Gastroesophageal sphincter (tissue), 4 donors: ENCODE measurements at regions not wholly inside any gene's neighbourhood (a gene's known extent, or its start where the extent isn't known, plus 50 kb on each side); places are given as distances from the start of the nearest gene placed in this dataset.

ENCODE experiments used
- ATAC-seq: fragments of 150-250 bp; one replicate; pipeline ENCODE4 v1.9.1; 2016; ENCODE audit warnings: mild to moderate bottlenecking, moderate library complexity
- H3K27ac ChIP-seq, 4 donors: fragments of 200-600 bp; sonication (generic) in 3 of 4; 1 replicate in 3 of 4; 2 replicates in 1 of 4; pipeline ENCODE4 v1.5.1; 2016 to 2019
- H3K27me3 ChIP-seq: fragments of 200-600 bp; sonication (generic); one replicate; pipeline ENCODE4 v1.5.1; 2019
- H3K36me3 ChIP-seq, 2 donors: fragments of 200-600 bp; sonication (generic); one replicate each; pipeline ENCODE4 v1.5.1; 2019; ENCODE audit warnings: control low read depth in 1 of 2
- H3K4me1 ChIP-seq, 3 donors: fragments of 200-600 bp; sonication (generic); 1 replicate in 2 of 3; 2 replicates in 1 of 3; pipeline ENCODE4 v1.5.1; 2016 to 2019; ENCODE audit warnings: control low read depth in 2 of 3
- H3K4me3 ChIP-seq, 2 donors: fragments of 200-600 bp; sonication (generic); one replicate each; pipeline ENCODE4 v1.5.1; 2019; ENCODE audit warnings: mild to moderate bottlenecking in 1 of 2, moderate library complexity in 1 of 2
- H3K9me3 ChIP-seq, 3 donors: fragments of 200-600 bp; sonication (generic); one replicate each; pipeline ENCODE4 v1.5.1; 2017 to 2019; ENCODE audit warnings: control low read depth in 2 of 3
- EP300 ChIP-seq: sonication (generic); formaldehyde crosslinking; IDR thresholded peaks from one replicate; pipeline ENCODE4 v1.6.1; 2017; ENCODE audit warnings: antibody characterized with exemption, mild to moderate bottlenecking
- POLR2A ChIP-seq, 2 donors: fragments of 450-650 bp; IDR thresholded peaks; one replicate each; pipeline ENCODE4 v1.6.1; 2017; ENCODE audit warnings: antibody characterized with exemption in 2 of 2, mild to moderate bottlenecking in 2 of 2, moderate library complexity in 1 of 2
- POLR2AphosphoS5 ChIP-seq: sonication (generic); formaldehyde crosslinking; IDR thresholded peaks from one replicate; pipeline ENCODE4 v1.6.1; 2017; ENCODE audit warnings: antibody characterized with exemption
- WGBS, 2 donors: methylation state at CpG; one replicate each; pipeline ENCODE4 v1.1.5; 2018; ENCODE audit warnings: low coverage in 1 of 2; 5-methylcytosine and 5-hydroxymethylcytosine counted together
- TF ChIP-seq, protein P1 (sequence below), 4 experiments: fragments of 200-600 bp in 2 of 4; fragments of 450-650 bp in 2 of 4; sonication (generic) in 1 of 4; IDR thresholded peaks; one replicate each; pipeline ENCODE4 v1.5.1; 2017 to 2019; ENCODE audit warnings: antibody characterized with exemption in 4 of 4, mild to moderate bottlenecking in 2 of 4, moderate library complexity in 2 of 4

DNA sequence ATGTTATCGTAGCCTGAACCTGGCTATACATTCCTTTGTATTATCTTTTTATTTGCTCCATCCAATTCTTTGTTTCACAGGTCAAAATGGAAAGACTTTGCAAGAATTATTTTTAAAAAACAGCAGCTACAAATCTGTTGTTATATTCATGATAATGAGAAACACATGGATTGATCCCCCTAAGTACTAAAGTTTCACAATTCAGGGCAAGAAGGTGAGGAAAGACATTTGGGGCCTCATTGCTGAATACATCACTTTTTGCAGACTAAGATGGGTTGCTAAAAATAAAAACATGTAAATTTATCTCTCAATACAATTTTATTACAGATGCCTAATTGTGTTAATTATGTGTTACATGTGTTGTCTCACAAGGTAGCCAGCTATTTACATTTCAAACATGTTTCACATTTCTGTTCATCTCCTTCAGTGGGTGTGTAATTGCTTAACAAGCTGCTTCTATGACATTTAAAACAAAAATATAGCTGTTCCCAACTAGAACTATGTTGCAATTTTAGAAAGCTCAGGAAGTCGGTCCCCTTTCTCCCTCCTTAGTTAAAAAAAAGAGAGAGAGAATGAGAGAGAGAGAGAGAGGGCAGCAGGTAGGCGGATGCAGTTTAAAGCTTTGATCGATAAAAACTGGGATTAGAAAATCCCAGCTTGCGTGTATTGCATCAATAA lies 606.3 kb upstream of the FZD8 start:
- TF ChIP-seq EP300 = no peak
- no peak for TF ChIP-seq POLR2AphosphoS5
- TF ChIP-seq POLR2A (IDR thresholded peaks at IDR 0.05) = no peak
- TF ChIP-seq, protein P1, sequence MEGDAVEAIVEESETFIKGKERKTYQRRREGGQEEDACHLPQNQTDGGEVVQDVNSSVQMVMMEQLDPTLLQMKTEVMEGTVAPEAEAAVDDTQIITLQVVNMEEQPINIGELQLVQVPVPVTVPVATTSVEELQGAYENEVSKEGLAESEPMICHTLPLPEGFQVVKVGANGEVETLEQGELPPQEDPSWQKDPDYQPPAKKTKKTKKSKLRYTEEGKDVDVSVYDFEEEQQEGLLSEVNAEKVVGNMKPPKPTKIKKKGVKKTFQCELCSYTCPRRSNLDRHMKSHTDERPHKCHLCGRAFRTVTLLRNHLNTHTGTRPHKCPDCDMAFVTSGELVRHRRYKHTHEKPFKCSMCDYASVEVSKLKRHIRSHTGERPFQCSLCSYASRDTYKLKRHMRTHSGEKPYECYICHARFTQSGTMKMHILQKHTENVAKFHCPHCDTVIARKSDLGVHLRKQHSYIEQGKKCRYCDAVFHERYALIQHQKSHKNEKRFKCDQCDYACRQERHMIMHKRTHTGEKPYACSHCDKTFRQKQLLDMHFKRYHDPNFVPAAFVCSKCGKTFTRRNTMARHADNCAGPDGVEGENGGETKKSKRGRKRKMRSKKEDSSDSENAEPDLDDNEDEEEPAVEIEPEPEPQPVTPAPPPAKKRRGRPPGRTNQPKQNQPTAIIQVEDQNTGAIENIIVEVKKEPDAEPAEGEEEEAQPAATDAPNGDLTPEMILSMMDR (IDR thresholded peaks at IDR 0.05) = no peak
- Histone ChIP-seq H3K4me1 (no peaks in the 10 kb centered on the region), H3K9me3 (no peaks in the 10 kb centered on the region), H3K36me3 (no peaks in the 10 kb centered on the region), H3K27ac (no peak overlapping the region), H3K4me3 (no peak overlapping the region), H3K27me3 (no peaks in the 10 kb centered on the region)
- ATAC-seq = peak; percentile 51
- WGBS, 2 donors = 77 to 80% methylated on average over 5 of the region's 5 CpGs

DNA sequence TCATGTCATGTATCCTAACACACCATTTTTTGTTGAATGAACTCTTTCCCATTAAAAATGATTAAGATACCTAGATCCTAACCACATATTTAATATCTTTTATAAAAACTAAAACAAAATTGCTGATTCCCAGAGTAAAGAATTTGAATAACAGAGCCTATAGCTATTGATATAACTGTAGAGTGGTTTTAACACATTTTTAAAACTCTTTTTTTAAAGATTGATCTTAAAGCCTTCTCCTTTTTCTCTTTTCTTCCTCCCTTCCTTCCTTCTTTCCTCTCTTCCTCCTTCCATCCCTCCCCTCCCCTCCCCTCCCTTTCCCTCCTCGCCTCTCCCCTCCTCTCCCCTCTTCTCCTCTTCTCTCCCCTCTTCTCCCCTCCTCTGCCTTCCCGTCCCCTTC lies 605.4 kb upstream of the FZD8 start:
- no peak for ATAC-seq
- no peak overlapping the region for H3K4me3 ChIP-seq
- no peaks in the 10 kb centered on the region for H3K36me3 ChIP-seq
- TF ChIP-seq, protein P1 (IDR thresholded peaks at IDR 0.05) = no peak
- TF ChIP-seq POLR2AphosphoS5 (no peak), EP300 (no peak), POLR2A (IDR thresholded peaks at IDR 0.05) (no peak)
- H3K4me1 ChIP-seq = no peaks in the 10 kb centered on the region
- H3K27ac ChIP-seq = no peak overlapping the region
- no peaks in the 10 kb centered on the region for H3K27me3 ChIP-seq
- 84% methylated on average over 2 of the region's 2 CpGs; no CpG with 5 or more reads in 1 of the 2 donors for WGBS, 2 donors
- H3K9me3 ChIP-seq = no peaks in the 10 kb centered on the region

DNA sequence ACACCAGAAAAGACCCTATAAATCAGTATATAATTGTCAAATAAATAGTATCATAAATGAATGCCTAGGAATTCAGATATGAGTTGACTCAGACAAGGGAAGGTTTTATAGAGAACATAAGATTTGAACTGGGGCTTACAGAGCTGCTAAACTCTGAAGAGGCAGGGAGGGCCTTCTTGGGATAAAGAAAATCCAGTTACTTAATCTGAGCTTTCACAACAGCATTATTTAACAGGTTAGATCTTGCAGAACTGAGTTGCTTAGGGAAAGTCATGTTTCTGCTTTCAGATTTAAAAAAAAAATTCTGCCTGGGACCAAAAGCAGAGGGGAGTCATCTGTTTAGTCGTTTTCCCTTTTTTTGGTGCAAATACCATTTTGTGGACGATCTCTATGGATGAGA lies 594.8 kb upstream of the FZD8 start:
- Histone ChIP-seq H3K4me3 (no peak overlapping the region), H3K4me1 (no peaks in the 10 kb centered on the region), H3K9me3 (no peaks in the 10 kb centered on the region), H3K27ac (no peak overlapping the region), H3K36me3 (no peaks in the 10 kb centered on the region), H3K27me3 (no peaks in the 10 kb centered on the region)
- TF ChIP-seq POLR2A (IDR thresholded peaks at IDR 0.05) (no peak), POLR2AphosphoS5 (no peak), EP300 (no peak)
- TF ChIP-seq, protein P1 (IDR thresholded peaks at IDR 0.05) = no peak
- 66 to 77% methylated on average over 2 of the region's 2 CpGs for WGBS, 2 donors
- ATAC-seq = no peak

DNA sequence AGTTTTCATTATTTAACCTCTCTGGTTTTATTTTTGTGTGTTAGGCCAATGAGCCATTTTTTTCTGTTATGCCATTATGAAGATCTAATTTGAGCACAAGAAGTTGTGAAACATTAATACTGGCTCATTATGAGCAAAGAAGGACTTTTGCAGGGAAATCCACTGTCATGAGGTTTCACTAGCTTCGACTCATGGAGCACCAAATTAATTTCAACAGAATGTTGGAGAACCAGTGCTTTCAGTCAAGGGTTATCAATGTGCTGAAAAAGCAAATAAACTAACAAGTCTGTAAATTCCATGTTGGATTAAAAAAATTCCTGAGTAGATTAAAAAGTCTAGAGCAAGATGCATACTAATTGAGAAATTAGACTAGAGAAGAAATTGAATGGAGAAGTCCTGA lies 594.2 kb upstream of the FZD8 start:
- no peaks in the 10 kb centered on the region for H3K27me3 ChIP-seq
- H3K4me3 ChIP-seq = no peak overlapping the region
- H3K4me1 ChIP-seq = no peaks in the 10 kb centered on the region
- 29 to 60% methylated on average over 1 of the region's 1 CpG for WGBS, 2 donors
- ATAC-seq = no peak
- no peaks in the 10 kb centered on the region for H3K9me3 ChIP-seq
- no peaks in the 10 kb centered on the region for H3K36me3 ChIP-seq
- no peak for TF ChIP-seq POLR2A (IDR thresholded peaks at IDR 0.05)
- TF ChIP-seq POLR2AphosphoS5 = no peak
- TF ChIP-seq EP300 = no peak
- TF ChIP-seq, protein P1 (IDR thresholded peaks at IDR 0.05) = no peak
- H3K27ac ChIP-seq = no peak overlapping the region

DNA sequence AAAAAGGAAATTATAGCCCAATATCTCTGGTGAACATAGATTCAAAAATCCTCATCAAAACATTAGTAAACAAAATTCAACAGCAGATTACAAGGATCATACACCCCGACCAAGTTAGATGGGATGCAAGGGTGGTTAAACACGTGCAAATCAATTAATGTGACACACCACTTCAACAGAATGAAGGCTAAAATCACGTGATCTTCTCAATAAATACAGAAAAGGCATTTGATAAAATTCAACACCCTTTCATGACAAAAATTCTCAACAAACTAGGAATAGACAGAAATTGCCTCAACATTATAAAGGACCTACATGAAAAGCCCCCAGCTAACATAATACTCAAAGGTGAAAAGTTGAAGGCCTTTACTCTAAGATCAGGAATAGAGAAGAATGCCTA lies 590.8 kb upstream of the FZD8 start:
- no peaks in the 10 kb centered on the region for H3K36me3 ChIP-seq

More for the DNA sequence above, 590.8 kb upstream of the FZD8 start:
- Histone ChIP-seq H3K4me1 (no peaks in the 10 kb centered on the region), H3K4me3 (no peak overlapping the region), H3K27me3 (no peaks in the 10 kb centered on the region), H3K9me3 (no peaks in the 10 kb centered on the region), H3K27ac (no peak overlapping the region)
- 79 to 83% methylated on average over 3 of the region's 3 CpGs for WGBS, 2 donors
- no peak for ATAC-seq
- TF ChIP-seq EP300 (no peak), POLR2A (IDR thresholded peaks at IDR 0.05) (no peak), POLR2AphosphoS5 (no peak)
- TF ChIP-seq, protein P1 (IDR thresholded peaks at IDR 0.05) = no peak
